SU-DHL-6 (cell line): ENCODE measurements at regions not wholly inside any gene's neighbourhood (a gene's known extent, or its start where the extent isn't known, plus 50 kb on each side); places are given as distances from the start of the nearest gene placed in this dataset.

Experiments
- H2AFZ ChIP-seq: fragments of 200-600 bp; sonication (generic); 2 replicates; pipeline ENCODE4 v1.6.1; 2014; ENCODE audit warnings: low read depth, mild to moderate bottlenecking, moderate library complexity, mixed read lengths, antibody characterized with exemption, low read length; ENCODE audit not compliant: severe bottlenecking
- H3F3A ChIP-seq: fragments of 200-600 bp; shearing (Covaris generic); 2 replicates; pipeline ENCODE4 v1.6.0; 2016; ENCODE audit warnings: antibody characterized with exemption, mild to moderate bottlenecking; ENCODE audit not compliant: insufficient read depth
- H3K27ac ChIP-seq: fragments of 200-600 bp; sonication (generic); 2 replicates; pipeline ENCODE4 v1.5.1; 2016; ENCODE audit warnings: low read depth, mild to moderate bottlenecking, low read length, moderate library complexity, mixed read lengths
- H3K27me3 ChIP-seq: fragments of 200-600 bp; sonication (generic), shearing (Covaris generic); 2 replicates; pipeline ENCODE4 v1.6.0; 2014; ENCODE audit warnings: mild to moderate bottlenecking, low read length
- H3K36me3 ChIP-seq: fragments of 200-600 bp; sonication (generic); 2 replicates; pipeline ENCODE4 v1.6.1; 2014; ENCODE audit warnings: mild to moderate bottlenecking, low read length, mixed read lengths
- H3K4me2 ChIP-seq: fragments of 300-600, 200-600 bp; shearing (Covaris generic), sonication (generic); 2 replicates; pipeline ENCODE4 v1.6.0; 2014; ENCODE audit warnings: low read length, low read depth, mild to moderate bottlenecking; ENCODE audit not compliant: poor library complexity, severe bottlenecking
- H3K4me3 ChIP-seq: fragments of 200-600 bp; sonication (generic); 2 replicates; pipeline ENCODE4 v1.5.1; 2014; ENCODE audit warnings: antibody characterized with exemption, low read length, mild to moderate bottlenecking, mixed read lengths; ENCODE audit not compliant: insufficient read depth, poor library complexity, severe bottlenecking
- H3K79me2 ChIP-seq: fragments of 200-600 bp; sonication (generic); 2 replicates; pipeline ENCODE4 v1.6.1; 2014; ENCODE audit warnings: mild to moderate bottlenecking, low read length, moderate library complexity; ENCODE audit not compliant: insufficient read depth
- H3K9ac ChIP-seq: fragments of 200-600 bp; sonication (generic); 2 replicates; pipeline ENCODE4 v1.7.0; 2014; ENCODE audit warnings: mild to moderate bottlenecking, low read length
- H3K9me2 ChIP-seq: fragments of 200-600 bp; sonication (generic); replicated peaks from 2 replicates; pipeline ENCODE4 v1.6.1; 2014; ENCODE audit warnings: low read length; ENCODE audit not compliant: insufficient read depth
- H3K9me3 ChIP-seq: fragments of 200-600 bp; sonication (generic); 2 replicates; pipeline ENCODE4 v1.6.1; 2014; ENCODE audit warnings: low read length, mixed read lengths; ENCODE audit not compliant: insufficient read depth
- H4K20me1 ChIP-seq: fragments of 200-600 bp; sonication (generic); 2 replicates; pipeline ENCODE4 v1.6.1; 2014; ENCODE audit warnings: low read depth, mild to moderate bottlenecking, antibody characterized with exemption, low read length, moderate library complexity, mixed read lengths
- EZH2phosphoT487 ChIP-seq: fragments of 200-600 bp; sonication (generic), shearing (Covaris generic); conservative IDR thresholded peaks from 2 replicates; pipeline ENCODE4 v1.6.1; 2018; ENCODE audit warnings: mild to moderate bottlenecking, antibody characterized with exemption, low read length, moderate library complexity, mixed read lengths
- TF ChIP-seq, protein P1 (sequence below): fragments of 200-600 bp; sonication (generic); IDR thresholded peaks from one replicate; pipeline ENCODE4 v1.5.1; 2017; ENCODE audit warnings: antibody characterized with exemption, mild to moderate bottlenecking, low read length, moderate library complexity; ENCODE audit not compliant: insufficient read depth, poor library complexity, severe bottlenecking

DNA sequence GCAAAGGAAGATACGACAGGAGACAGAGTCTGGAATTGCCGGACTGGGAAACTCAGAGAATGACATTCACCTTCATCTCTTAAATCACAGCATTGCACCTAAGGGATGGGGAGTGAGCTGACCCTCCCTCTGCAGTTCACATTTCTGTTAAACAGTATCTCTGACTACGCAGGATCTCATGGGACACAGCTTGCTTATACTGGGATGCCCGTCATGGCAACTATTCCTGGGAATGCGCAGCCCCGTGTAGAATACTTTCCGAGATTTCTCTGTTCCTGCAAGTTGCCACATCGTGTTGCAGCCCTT is 232.5 kb upstream of the HES1 start:
- TF ChIP-seq, protein P1, sequence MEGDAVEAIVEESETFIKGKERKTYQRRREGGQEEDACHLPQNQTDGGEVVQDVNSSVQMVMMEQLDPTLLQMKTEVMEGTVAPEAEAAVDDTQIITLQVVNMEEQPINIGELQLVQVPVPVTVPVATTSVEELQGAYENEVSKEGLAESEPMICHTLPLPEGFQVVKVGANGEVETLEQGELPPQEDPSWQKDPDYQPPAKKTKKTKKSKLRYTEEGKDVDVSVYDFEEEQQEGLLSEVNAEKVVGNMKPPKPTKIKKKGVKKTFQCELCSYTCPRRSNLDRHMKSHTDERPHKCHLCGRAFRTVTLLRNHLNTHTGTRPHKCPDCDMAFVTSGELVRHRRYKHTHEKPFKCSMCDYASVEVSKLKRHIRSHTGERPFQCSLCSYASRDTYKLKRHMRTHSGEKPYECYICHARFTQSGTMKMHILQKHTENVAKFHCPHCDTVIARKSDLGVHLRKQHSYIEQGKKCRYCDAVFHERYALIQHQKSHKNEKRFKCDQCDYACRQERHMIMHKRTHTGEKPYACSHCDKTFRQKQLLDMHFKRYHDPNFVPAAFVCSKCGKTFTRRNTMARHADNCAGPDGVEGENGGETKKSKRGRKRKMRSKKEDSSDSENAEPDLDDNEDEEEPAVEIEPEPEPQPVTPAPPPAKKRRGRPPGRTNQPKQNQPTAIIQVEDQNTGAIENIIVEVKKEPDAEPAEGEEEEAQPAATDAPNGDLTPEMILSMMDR, result no peak
- TF ChIP-seq EZH2phosphoT487, result no peak
- Histone ChIP-seq H3K4me2 (no peak overlapping the region), H3K9me2 (no peaks in the 10 kb centered on the region), H3K27me3 (no peaks in the 10 kb centered on the region), H4K20me1 (no peaks in the 10 kb centered on the region), H3K79me2 (no peaks in the 10 kb centered on the region), H3F3A (no peaks in the 10 kb centered on the region), H3K9ac (no peak overlapping the region), H3K36me3 (no peaks in the 10 kb centered on the region), H3K4me3 (no peak overlapping the region), H3K9me3 (no peaks in the 10 kb centered on the region), H3K27ac (no peak overlapping the region), H2AFZ (no peak overlapping the region)

- no peak overlapping the region for H2AFZ ChIP-seq
- no peaks in the 10 kb centered on the region for H3F3A ChIP-seq
- H3K36me3 ChIP-seq, result no peaks in the 10 kb centered on the region
- no peaks in the 10 kb centered on the region for H3K27me3 ChIP-seq
- no peak overlapping the region for H3K27ac ChIP-seq
- H3K9ac ChIP-seq, result no peak overlapping the region
- no peaks in the 10 kb centered on the region for H3K9me2 ChIP-seq
- H3K4me2 ChIP-seq, result no peak overlapping the region
- H3K4me3 ChIP-seq, result no peak overlapping the region
- no peaks in the 10 kb centered on the region for H3K9me3 ChIP-seq
- no peaks in the 10 kb centered on the region for H4K20me1 ChIP-seq
- TF ChIP-seq EZH2phosphoT487, result no peak
- TF ChIP-seq, protein P1, result no peak
- H3K79me2 ChIP-seq, result no peaks in the 10 kb centered on the region
Measured at GRCh38 chr3:193903966-193904365, 232.0 kb upstream of the HES1 start.

DNA sequence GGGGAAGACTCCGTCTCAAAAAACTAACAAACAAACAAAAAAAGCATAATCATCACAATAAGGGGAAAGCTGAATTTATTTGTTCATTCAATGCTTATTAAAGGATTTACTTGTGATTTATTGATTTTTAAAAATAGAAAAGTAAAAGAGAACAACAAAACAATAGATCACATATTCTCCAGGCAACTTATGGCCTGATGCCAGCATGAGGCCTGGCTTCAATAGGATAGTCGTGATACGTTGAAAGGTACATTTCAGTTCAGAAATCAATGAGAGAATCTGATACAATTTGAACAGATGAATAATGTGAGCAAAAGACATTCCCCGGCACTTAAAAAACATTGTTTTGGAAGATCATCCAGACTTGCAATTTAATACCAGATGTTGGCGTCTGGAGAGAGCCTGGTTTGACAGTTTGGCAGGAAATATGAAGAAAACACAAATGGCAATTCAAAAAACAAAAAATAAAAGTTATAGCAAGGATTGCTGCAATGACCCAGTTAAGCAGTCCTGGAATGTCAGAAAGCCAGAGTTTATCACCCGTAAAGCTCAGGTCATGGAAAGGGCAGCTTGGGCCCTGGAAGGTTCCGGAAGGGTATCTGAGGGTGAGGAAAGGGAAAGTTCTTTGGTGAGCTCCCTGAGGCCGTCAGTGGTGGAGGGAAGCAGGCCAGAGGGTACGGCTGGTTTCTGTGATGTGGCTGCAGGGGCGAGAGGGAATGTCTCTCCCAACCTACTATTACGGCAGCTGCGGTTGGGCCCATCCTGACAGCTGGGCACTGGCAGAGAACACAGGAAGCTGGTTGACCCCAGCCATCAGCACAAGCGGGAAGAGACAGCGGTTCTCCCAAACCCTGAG is 230.2 kb upstream of the HES1 start:
- Histone ChIP-seq H3K4me3 (no peak overlapping the region), H3K9ac (no peak overlapping the region), H3K9me2 (no peaks in the 10 kb centered on the region), H3K4me2 (no peak overlapping the region), H3K79me2 (no peaks in the 10 kb centered on the region), H3F3A (no peaks in the 10 kb centered on the region), H3K36me3 (no peaks in the 10 kb centered on the region), H3K27ac (no peak overlapping the region), H3K27me3 (no peaks in the 10 kb centered on the region), H3K9me3 (no peaks in the 10 kb centered on the region), H4K20me1 (no peaks in the 10 kb centered on the region), H2AFZ (no peak overlapping the region)
- TF ChIP-seq, protein P1, result no peak
- TF ChIP-seq EZH2phosphoT487, result no peak
